GM18858 (cell line): ENCODE measurements at regions not wholly inside any gene's neighbourhood (a gene's known extent, or its start where the extent isn't known, plus 50 kb on each side); places are given as distances from the start of the nearest gene placed in this dataset.

Source experiments
- ATAC-seq: cut with Tn5 transposase; IDR thresholded peaks from one replicate; pipeline ENCODE4 v1.9.1; 2021; ENCODE audit not compliant: unreplicated experiment

DNA sequence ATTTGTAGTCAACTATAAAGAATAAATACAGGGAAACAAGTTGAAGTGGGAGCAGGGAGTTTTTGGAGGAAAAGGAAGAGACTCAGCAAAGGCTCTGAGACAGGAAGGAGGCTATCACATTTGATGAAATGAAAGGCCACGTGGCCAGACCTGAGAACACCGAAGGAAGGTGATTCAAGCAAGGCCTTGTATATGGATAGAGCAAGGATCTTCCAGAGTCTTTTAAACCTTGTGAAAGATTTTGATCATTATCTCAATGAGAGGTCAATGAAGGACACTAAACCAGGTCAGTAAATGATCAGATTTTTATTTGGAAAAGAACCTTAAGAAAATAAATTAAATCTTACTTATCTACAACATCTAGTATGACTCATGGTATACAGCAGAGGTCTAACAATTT is 523.5 kb downstream of the SLC16A7 start:
- no peak for ATAC-seq

DNA sequence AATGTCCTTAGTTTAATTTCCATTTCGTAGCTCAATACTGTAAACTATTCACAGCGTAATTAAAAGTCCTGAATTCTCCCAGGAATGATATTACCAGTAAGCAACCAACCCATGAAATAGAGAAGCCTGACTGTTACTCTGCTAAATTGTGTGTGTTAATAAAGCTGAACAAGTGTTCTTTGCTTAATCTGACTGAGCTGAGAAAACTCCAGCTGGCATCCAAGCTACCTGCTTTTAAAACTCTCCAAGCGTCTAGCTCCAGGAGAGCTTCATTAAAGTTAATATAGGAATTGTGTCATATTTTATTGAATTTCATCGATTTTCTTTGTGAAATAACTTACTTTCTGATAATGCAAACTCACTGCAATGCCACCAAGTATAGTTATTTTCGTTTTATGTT is 524.4 kb downstream of the SLC16A7 start:
- ATAC-seq: no peak

DNA sequence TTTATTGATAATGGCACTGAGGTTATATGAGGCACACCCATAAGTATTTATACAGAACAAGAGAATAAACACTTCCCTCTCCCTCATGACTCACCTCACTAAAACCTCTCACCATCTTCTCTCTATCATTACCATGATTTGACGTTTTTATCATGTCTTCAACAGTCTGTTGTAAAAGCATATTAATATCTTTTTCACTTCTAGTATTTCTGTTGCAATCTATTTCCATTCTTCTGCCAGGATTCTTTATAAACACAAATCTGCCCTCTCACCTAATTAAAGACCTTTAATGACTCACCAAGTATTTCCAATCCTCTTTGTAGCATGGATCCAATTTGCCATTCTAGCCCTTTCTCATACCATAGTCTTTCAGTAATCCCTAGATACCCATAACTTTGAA is 527.7 kb downstream of the SLC16A7 start:
- no peak for ATAC-seq

DNA sequence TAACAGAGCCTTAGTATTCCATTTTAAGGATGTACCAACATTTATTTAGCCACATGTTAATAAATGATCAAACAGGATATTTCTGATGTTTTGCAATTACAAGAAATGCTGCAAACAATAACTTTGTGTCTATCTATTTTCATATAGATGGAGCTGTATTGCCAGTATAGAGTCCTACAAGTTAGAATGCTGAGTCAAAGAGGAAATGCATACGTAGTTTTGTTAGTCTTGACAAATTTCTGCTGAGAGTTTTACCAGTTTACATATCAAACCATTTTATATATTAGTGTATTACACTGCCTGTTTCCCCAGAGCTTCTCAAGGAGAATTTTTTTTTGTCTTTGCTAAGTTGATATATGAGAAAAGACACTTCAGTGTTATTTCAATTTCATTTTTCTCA is 541.7 kb downstream of the SLC16A7 start:
- no peak for ATAC-seq

DNA sequence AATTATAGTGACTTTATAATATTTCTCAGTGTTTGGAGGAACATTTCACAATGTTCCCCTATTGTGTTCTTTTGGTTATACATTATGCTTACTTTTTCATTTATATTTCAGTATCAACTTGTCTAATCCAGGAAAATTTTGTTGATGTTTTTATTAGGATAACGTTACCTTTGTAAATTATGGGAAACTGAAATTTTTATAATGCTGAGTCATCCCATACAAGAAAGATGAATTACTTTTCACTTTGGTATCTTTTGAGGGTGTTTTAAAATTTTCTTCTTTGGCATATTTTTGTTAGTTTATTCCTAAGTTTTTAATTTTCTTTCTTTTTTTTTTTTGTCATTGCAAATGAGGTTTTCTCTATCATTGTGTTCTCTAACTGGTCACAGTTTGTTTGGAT is 542.7 kb downstream of the SLC16A7 start:
- no peak for ATAC-seq

DNA sequence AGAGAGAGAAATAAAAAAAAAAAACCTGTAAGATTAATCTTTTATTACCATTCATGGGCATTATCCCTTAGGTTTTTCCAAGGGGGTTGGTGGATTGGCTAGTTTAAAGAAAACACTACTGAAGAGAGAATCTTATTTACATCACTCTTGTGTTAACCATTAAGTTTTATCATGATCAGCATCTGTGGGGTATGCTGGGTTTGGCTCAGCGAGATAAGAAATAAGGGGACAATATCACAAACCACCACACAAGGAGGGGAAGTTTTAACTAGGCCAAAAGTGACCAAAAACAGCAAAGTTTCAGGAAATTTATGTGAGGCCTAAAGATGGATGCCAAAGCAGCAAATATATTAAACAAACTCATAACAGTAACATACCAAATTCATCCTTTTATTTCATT is 548.6 kb downstream of the SLC16A7 start:
- no peak for ATAC-seq

DNA sequence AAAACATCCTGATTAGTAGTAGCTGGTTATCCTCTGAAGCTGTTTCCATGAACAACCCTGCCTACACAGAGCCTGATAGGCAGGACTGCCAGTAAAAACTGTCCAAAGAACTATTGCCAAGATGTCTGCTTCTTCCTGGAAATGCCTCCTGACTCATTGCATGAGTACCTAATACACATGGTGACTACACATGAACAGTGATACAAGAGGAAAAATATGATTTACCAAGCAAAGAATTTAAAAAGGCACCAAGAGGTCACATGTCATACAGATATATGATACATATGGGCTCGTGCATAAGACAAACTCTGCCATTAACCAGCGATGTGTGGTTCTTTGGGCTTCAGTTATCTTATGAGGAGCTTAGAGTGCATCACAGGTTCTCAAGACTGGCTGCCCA is 552.3 kb downstream of the SLC16A7 start:
- ATAC-seq: no peak

DNA sequence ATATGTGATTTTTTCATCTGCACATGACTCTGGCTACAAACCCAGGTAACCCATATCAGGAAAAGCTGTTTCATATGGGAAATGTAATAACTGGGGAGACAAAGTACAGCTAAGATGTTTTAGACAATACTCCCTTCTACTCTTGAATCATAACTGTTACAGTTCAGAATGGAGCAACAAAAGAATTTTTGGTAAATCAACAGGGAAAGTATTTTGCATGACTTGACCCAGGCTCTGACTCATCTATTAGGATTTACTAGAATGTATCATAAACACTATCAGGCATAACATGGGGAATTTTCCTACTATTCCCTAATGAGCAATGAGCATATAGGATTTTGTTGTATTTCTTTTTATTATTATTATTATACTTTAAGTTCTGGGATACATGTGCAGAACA is 553.0 kb downstream of the SLC16A7 start:
- no peak for ATAC-seq

DNA sequence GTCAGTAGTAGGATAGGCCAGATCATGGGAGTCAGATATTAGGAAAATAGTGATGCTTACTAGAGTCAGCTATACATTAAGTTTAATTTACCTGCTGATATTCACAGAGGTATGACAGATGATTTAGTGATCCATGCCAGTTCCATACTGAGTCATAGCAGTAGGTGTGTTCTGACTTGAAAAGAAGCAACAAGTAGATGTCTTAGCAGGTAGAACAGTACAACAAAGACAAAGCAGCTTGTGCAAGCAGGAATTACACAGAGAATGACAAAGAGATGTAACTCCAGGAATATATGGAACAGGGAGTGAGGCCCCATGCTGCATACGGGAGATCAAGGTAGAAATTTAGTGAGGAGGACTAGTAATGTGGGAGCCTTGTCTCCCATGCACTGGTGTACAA is 556.9 kb downstream of the SLC16A7 start:
- ATAC-seq: no peak

DNA sequence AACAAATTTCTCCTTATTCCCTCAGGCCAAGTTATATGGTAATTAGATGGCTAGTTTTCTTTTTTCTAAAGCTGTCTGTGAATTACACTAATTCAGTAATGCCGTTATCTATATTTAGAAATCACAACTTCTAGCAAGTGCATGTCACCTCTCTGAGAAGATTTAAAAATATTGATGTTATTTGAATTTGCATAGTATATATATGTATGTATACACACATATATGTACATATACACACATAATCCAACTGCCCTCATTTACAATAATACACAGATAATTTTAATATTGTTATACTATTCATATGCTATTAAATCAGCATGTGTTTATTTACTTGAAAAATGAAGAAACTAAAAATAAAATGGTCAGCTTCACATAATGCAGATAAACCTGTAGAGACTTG is 563.9 kb downstream of the SLC16A7 start:
- no peak for ATAC-seq

DNA sequence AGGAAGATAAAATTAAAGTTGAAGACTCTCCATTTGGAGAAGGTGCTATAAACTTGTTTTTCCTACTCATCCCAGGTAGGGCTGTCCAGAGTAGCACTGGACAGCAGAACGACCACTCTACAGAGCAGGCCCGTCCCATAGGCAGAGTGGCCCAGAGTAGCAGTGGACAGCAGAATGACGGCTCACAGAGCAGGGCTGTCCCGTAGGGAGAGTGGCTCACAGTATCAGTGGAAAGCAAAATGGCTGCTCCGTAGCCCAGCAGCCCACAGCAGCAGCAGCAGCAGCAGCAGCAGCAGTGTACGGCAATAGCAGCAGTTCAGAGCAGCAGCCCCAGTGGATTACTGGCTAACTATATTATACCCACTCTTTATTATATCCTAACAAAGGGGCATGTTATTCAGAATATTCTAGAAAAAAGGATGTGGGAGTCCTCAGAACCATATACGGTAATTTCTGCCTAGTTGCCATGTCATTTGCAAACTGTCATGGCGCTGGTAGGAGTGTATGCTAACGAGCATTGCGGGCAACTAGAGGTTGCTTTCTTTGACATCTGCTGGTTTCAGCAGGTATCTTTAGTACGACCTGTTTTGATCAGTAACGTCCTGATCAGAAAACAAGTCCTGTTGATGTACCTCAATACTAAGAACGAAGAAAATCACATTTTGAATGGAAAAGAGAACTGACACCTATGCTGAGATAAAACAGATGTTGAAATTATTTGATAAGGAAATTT is 567.3 kb downstream of the SLC16A7 start:
- no peak for ATAC-seq

DNA sequence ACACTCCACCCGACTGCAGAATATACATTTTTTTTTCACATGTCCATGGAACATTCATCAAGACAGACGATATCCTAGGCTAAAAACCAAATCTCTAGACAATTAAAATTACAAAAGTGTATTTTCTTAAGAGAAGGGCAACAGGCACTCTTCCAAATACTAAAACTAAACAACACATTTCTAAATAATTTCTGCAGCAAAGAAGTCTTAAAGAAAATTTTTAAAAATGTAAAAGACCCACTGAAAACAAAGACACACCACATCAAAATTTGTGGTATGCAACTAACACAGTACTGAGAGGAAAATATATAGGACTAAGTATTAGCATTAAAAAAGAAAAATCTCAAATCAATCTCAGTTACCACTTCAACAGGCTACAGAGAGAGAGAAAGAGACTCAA is 570.0 kb downstream of the SLC16A7 start:
- ATAC-seq: no peak

DNA sequence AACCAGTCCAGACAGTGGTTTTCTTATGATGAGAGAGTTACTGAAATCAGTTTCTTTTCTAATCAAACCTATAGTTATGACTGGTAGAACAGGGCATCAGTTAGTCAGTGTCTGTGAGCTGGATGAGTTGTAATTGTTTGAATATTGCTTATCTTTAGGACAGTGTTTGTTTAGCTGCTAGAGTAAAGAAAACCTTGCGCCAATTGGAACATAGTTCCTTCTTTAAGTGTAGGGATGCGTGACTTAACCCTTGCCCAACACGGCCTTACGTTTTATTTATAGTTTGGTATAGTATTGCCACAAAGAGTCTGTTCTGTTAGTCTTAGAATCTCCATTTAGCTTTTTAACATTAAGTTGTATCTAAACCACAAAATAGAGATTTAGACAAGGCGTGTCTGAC is 572.6 kb downstream of the SLC16A7 start:
- ATAC-seq: no peak

DNA sequence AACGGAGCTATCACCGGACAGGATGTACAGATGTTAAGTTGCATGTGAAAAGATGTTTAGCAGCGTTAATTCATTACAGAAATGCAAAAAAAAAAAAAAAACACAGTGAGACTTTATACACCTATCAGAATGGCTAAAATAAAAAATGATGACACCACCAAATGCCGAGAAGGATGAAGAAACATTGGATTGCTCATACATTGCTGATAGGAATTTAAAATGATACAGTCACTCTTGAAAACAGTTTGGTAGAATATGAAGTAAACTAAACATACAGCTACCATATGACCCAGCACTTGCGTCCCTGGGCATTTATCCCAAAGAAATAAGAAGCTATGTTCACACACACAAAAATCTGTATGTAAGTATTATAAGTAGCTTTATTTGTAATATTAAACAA is 574.1 kb downstream of the SLC16A7 start:
- no peak for ATAC-seq

DNA sequence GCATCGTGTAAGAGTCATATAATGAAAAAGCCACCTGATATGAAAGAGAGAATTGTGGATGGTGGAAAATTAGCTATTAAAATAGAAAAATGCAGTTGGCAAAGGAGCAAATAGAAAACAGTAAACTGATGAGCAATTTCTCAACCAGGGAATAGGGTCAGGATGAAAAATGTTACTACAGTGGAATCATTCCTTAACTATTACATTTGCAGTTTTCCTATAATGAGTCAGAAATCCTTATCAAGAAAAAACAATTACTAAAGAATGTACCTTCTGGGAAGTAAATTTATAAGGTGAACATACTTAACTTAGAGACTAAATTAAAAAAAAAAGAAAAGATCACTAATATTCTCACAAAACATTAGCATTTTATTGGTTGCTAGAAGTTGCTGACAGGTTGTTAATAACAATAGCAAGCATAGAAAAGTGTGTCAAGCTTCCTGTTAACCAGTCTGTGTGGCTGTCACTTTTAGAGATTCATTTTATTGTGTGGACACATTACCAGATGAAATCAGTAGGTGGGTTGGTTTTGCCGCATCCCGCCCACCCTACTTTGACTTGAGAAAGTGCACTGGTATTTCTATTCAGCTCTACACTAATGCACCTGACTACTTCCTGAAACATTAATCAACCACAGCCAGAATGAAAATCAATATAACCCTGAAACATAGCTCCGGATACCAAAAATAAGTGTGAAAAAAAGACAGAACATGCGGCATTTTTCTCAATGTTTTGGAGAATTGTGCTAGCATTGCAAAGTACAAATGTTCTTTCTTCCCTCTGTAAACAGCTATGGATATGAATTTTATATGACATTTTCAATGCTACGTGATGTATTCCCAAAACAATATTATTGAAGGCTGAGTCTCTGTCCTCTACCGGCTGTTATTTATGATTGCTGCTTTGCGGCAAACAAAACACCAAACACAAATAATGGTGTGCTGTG is 576.7 kb downstream of the SLC16A7 start:
- no peak for ATAC-seq

DNA sequence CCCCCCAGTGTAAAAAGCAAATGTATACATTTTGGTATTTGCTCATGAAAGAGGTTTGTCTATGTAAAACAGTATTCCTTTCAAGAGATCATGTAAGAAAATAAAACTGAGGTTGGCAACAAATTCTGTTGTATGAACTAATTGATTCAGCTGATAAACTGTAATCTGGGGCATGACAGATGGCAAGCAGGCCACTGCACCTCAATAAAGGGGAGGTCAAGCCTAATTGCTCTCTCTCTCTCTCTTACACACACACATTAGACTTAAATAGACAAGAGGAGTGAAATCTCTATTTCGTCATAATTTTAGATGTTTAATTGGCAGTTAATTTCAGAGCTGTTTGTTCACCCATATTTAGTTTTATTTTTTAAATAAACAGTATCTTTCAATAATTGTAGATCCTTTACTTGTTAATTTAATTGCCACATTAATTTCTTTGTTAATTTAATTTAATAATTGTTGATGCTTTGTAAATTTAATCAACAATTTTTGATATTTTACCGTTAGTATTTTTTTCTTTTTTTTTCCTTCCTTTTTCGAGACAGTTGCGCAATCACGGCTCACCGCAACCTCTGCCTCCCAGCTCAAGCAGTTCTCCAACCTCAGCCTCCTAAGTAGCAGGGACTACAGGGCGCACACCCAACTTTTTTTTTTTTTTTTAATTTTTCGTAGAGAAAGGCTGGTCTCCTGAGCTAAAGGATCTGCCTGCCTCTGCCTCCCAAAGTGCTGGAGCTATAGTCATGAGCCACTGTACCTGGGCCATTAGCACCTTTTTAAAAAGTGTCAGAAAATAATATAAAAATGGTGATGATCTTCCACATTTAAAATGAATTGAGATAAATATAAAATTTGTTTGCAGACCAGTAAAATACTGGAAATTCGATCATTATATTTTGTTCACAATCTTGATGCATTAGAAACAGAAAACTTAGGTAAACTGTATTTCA is 577.7 kb downstream of the SLC16A7 start:
- ATAC-seq: no peak

DNA sequence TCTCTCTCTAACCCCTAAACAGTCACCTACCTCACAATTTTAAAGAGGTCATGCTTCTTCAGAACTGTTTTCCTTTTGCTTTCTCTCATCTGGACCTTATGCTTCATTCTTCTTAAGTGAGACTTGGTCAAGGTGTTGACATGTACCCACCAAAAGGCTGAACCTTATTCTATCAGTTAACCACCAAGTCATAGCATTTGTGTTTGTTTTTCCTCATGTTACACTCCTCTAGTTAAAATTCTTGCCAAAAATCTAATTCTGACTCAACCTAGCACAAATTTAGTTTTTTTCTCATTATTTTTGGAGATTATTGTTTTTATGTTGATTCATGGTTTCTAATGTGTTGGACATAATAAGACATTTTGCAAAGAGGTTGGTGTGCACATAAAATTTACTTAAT is 578.6 kb downstream of the SLC16A7 start:
- ATAC-seq: no peak

DNA sequence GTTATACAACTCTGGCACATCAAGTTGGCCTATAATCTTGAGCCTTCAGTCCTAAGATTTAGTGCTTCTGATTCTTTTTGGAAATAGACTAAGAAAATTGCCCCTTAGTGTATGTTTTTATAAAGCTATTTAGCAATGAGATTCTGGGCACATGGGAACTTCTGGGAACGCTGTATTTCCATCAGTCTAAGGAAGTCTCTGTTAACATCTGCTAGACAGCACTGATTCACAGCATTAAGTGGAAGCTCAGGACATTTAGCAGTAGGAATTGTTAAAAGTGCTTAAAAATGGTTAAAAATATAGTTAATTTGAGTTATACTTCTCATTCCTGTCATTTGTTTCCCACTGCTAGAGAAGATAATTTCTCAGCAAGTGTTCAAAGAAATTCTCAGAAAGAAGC is 579.1 kb downstream of the SLC16A7 start:
- no peak for ATAC-seq

DNA sequence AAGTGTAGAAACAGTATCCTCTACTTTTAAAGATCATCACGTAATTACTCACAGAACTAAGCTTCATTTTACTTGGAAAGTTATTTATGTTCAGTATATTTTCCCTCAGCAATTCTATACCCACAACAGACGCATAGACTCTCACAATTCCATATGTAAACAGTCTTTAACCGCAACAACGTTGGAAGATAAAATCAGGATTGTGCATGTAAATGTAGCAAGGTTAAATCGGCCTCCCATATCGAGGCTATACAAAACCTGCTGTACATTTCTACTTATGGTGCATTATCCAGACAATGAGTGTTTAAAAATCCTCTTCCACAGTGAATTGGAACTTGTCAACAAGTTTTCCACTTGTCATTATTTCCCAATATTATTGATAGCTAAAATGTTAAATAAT is 581.1 kb downstream of the SLC16A7 start:
- ATAC-seq: no peak

DNA sequence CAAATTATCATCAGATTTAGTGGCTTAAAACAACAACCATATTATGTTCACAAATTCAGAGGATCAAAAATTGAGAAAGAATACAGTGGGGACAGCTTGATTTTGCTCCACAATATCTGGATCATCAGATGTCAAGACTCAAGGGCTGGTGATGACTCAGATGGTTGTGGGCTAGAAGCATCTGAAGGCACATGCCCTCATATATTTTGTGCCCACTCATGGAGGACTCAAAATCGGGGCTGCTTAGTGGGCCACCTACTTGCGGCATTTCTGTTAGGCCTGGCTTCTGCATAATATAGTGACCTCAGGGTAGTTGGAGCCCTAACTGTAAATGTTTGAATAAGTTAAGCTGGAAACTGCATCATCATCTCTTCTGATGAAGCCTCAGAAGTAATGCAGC is 584.5 kb downstream of the SLC16A7 start:
- ATAC-seq: no peak

DNA sequence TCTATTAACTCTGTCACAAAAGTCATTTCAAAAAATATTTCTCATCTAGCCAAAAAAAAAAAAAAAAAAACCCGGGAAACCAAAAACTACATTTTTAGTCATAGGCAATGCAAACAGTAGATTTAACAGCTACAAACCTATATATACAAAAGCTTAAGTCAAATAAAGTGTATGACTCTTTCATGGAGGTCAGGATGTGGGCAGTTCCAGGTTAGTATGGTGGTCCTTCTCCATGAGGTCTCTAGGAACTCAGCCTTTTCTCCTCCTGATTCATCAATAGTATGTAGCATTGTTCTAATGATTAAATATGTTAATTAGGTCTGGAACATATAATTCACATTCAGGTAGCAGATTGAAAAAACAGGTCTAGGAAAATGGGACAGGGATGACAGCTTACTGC is 586.5 kb downstream of the SLC16A7 start:
- ATAC-seq: no peak
